ENCODE measurements at regions not wholly inside any gene's neighbourhood (a gene's known extent, or its start where the extent isn't known, plus 50 kb on each side); places are given as distances from the start of the nearest gene placed in this dataset.

DNA sequence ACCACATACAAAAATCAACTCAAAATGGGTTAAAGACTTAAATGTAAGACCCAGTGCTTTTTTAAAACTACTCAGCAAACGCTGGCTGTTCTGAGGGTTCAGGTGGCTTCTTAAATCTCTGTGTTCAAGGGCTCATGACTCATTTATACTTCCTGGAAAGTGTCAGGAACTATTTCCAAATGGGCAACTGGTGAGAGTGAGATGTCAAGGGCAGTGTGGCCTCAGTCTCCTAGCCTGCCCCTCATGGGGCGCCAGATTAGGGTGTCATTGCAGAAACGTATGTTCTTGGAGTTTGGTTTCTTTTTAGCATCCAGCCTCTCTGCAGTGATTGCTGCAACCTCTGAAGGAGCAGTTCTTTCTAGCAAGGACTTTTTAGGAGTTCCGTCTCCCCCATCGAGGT, 485.4 kb downstream of the TNS1 start:
- TF ChIP-seq, protein P1, sequence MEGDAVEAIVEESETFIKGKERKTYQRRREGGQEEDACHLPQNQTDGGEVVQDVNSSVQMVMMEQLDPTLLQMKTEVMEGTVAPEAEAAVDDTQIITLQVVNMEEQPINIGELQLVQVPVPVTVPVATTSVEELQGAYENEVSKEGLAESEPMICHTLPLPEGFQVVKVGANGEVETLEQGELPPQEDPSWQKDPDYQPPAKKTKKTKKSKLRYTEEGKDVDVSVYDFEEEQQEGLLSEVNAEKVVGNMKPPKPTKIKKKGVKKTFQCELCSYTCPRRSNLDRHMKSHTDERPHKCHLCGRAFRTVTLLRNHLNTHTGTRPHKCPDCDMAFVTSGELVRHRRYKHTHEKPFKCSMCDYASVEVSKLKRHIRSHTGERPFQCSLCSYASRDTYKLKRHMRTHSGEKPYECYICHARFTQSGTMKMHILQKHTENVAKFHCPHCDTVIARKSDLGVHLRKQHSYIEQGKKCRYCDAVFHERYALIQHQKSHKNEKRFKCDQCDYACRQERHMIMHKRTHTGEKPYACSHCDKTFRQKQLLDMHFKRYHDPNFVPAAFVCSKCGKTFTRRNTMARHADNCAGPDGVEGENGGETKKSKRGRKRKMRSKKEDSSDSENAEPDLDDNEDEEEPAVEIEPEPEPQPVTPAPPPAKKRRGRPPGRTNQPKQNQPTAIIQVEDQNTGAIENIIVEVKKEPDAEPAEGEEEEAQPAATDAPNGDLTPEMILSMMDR (IDR thresholded peaks at IDR 0.05; ENCODE audit: partially characterized antibody, unreplicated experiment), result no peak
- DNase-seq, result no peak
- Mint-ChIP-seq H3K36me3 (ENCODE audit: unreplicated experiment) (no peaks in the 10 kb centered on the region), H3K27me3 (ENCODE audit: unreplicated experiment) (peaks cover 3% of the 10 kb centered on the region), H3K27ac (ENCODE audit: unreplicated experiment) (no peak overlapping the region), H3K4me1 (ENCODE audit: low read depth, unreplicated experiment) (no peaks in the 10 kb centered on the region), H3K4me3 (ENCODE audit: unreplicated experiment) (no peak overlapping the region), H3K9me3 (ENCODE audit: unreplicated experiment) (peaks cover 1% of the 10 kb centered on the region)

- peaks cover 3% of the 10 kb centered on the region for H3K4me1 Mint-ChIP-seq (ENCODE audit: low read depth, unreplicated experiment)
- H3K27me3 Mint-ChIP-seq (ENCODE audit: unreplicated experiment), result peaks cover 3% of the 10 kb centered on the region
- H3K4me3 Mint-ChIP-seq (ENCODE audit: unreplicated experiment), result no peak overlapping the region
- no peaks in the 10 kb centered on the region for H3K36me3 Mint-ChIP-seq (ENCODE audit: unreplicated experiment)
- peaks cover 1% of the 10 kb centered on the region for H3K9me3 Mint-ChIP-seq (ENCODE audit: unreplicated experiment)
- H3K27ac Mint-ChIP-seq (ENCODE audit: unreplicated experiment), result no peak overlapping the region
- TF ChIP-seq, protein P1 (IDR thresholded peaks at IDR 0.05; ENCODE audit: partially characterized antibody, unreplicated experiment), result no peak
- no peak for DNase-seq
Observed at GRCh38 chr2:217515615-217516309, 487.0 kb downstream of the TNS1 start.

GRCh38 chr2:217513258-217513657, 489.5 kb downstream of the TNS1 start:
- peaks cover 3% of the 10 kb centered on the region for H3K27me3 Mint-ChIP-seq (ENCODE audit: unreplicated experiment)
- DNase-seq, result no peak
- no peaks in the 10 kb centered on the region for H3K36me3 Mint-ChIP-seq (ENCODE audit: unreplicated experiment)
- peaks cover 6% of the 10 kb centered on the region for H3K4me1 Mint-ChIP-seq (ENCODE audit: low read depth, unreplicated experiment)
- TF ChIP-seq, protein P1 (IDR thresholded peaks at IDR 0.05; ENCODE audit: partially characterized antibody, unreplicated experiment), result no peak
- no peaks in the 10 kb centered on the region for H3K9me3 Mint-ChIP-seq (ENCODE audit: unreplicated experiment)
- no peak overlapping the region for H3K4me3 Mint-ChIP-seq (ENCODE audit: unreplicated experiment)
- no peak overlapping the region for H3K27ac Mint-ChIP-seq (ENCODE audit: unreplicated experiment)

DNA sequence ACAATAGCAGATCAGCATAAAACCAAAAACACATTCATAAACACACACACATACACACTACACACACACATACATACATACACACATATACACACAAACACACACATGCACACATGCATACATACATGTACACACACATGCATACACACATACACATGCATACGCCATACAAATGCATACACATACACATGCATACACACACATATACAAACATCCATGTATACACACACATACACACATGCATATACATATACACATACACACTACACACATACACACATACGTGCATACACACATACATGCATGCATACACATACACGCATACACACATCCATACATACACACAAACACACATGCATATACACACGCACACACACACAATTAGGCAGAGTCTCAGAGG, 490.1 kb downstream of the TNS1 start:
- Mint-ChIP-seq H3K4me1 (ENCODE audit: low read depth, unreplicated experiment) (peaks cover 6% of the 10 kb centered on the region), H3K27ac (ENCODE audit: unreplicated experiment) (no peak overlapping the region), H3K27me3 (ENCODE audit: unreplicated experiment) (no peaks in the 10 kb centered on the region), H3K36me3 (ENCODE audit: unreplicated experiment) (no peaks in the 10 kb centered on the region), H3K4me3 (ENCODE audit: unreplicated experiment) (no peak overlapping the region), H3K9me3 (ENCODE audit: unreplicated experiment) (no peaks in the 10 kb centered on the region)
- DNase-seq, result no peak
- TF ChIP-seq, protein P1 (IDR thresholded peaks at IDR 0.05; ENCODE audit: partially characterized antibody, unreplicated experiment), result no peak

DNA sequence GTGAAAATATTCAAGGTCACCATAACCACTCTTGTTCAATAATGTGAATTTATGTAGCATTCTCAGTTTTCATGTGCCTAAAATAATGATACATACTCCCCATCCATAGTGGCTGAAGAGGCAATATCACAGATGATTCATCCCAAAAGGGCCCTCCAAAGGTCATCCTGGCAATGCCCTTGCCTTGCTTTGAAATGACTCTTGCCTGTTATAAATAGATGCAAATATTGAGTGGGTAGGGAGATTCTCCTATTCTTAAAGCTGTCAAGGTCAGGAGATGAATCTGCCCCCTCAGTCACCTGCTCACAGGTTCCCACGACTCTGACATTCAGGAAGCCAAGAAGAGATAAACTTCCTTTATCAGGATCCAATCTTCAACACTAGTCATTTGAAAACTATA, 490.5 kb downstream of the TNS1 start:
- H3K4me3 Mint-ChIP-seq (ENCODE audit: unreplicated experiment), result no peak overlapping the region
- no peak overlapping the region for H3K27ac Mint-ChIP-seq (ENCODE audit: unreplicated experiment)
- no peaks in the 10 kb centered on the region for H3K9me3 Mint-ChIP-seq (ENCODE audit: unreplicated experiment)
- H3K36me3 Mint-ChIP-seq (ENCODE audit: unreplicated experiment), result no peaks in the 10 kb centered on the region
- H3K27me3 Mint-ChIP-seq (ENCODE audit: unreplicated experiment), result no peaks in the 10 kb centered on the region
- TF ChIP-seq, protein P1 (IDR thresholded peaks at IDR 0.05; ENCODE audit: partially characterized antibody, unreplicated experiment), result no peak
- peaks cover 6% of the 10 kb centered on the region for H3K4me1 Mint-ChIP-seq (ENCODE audit: low read depth, unreplicated experiment)
- no peak for DNase-seq

Data from glutamatergic neuron (in vitro differentiated cells).